Endothelial cell of umbilical vein (primary cell): ENCODE measurements at regions not wholly inside any gene's neighbourhood (a gene's known extent, or its start where the extent isn't known, plus 50 kb on each side); places are given as distances from the start of the nearest gene placed in this dataset.

Source experiments
- BruUV-seq: library from RNA; stranded (reverse); fragments of 400-500 nt; replicated peaks from 2 replicates; lab custom pipeline; 2021; lab: Mats Ljungman, UMichigan
- CTCF ChIA-PET: fragments of 300-600, 350-600 bp; sonication (Branson Sonifier 250); formaldehyde crosslinking; loops from one replicate; lab custom pipeline; 2021; ENCODE audit warnings: antibody characterized with exemption, inconsistent platforms; lab: Charles Lee
- POLR2A ChIA-PET: fragments of 300-600, 350-600 bp; sonication (Branson Sonifier 250); formaldehyde crosslinking; loops from one replicate; lab custom pipeline; 2021; ENCODE audit warnings: antibody characterized with exemption, inconsistent platforms; lab: Charles Lee
- DNase-seq: peaks from one replicate; pipeline ENCODE4 v3.0.0-alpha.2; 2011; ENCODE audit warnings: low read depth, low spot score
- FAIRE-seq: peaks from 2 replicates; lab custom pipeline; 2011; peaks lifted over from hg19 to GRCh38; lab: Jason Lieb, UNC
- H2AFZ ChIP-seq: 2 replicates; pipeline ENCODE4 v1.6.0; 2012; ENCODE audit warnings: low read depth, low read length, control low read depth, inconsistent platforms
- H3K27ac ChIP-seq: 2 replicates; pipeline ENCODE4 v1.5.1; 2011; ENCODE audit warnings: low read depth, mild to moderate bottlenecking, control low read depth, low read length, moderate library complexity; ENCODE audit not compliant: insufficient read depth
- H3K27me3 ChIP-seq, 2 experiments: 2 replicates each; pipeline versions ENCODE4 v1.6.0 to v1.6.1; 2011; ENCODE audit warnings: low read length in 2 of 2, mixed read lengths in 1 of 2; ENCODE audit not compliant: control insufficient read depth in 2 of 2, insufficient read depth in 2 of 2
- H3K36me3 ChIP-seq, 2 experiments: 2 replicates in 1 of 2; 3 replicates in 1 of 2; pipeline ENCODE4 v1.5.1; 2011; ENCODE audit warnings: low read length in 2 of 2, mild to moderate bottlenecking in 1 of 2, moderate library complexity in 1 of 2; ENCODE audit not compliant: control insufficient read depth in 2 of 2, insufficient read depth in 2 of 2; ENCODE audit errors: extremely low read depth in 1 of 2
- H3K4me1 ChIP-seq: 3 replicates; pipeline ENCODE4 v1.5.1; 2011; ENCODE audit warnings: mild to moderate bottlenecking, low read length; ENCODE audit not compliant: control insufficient read depth, insufficient read depth; ENCODE audit errors: extremely low read depth
- H3K4me2 ChIP-seq: 2 replicates; pipeline ENCODE4 v1.6.1; 2011; ENCODE audit warnings: low read length, control low read depth, mixed read lengths; ENCODE audit not compliant: insufficient read depth
- H3K4me3 ChIP-seq, 3 experiments: fragments of 200-600 bp in 1 of 3; sonication (generic), shearing (Covaris generic) in 1 of 3; replicated peaks in 1 of 3; 2 replicates each; pipeline ENCODE4 v1.5.1; 2011 to 2016; ENCODE audit warnings: control low read depth in 3 of 3, low read length in 3 of 3, mild to moderate bottlenecking in 2 of 3, inconsistent platforms in 1 of 3, low read depth in 1 of 3, moderate library complexity in 1 of 3; ENCODE audit not compliant: insufficient read depth in 1 of 3
- H3K79me2 ChIP-seq: 2 replicates; pipeline ENCODE4 v1.6.0; 2012; ENCODE audit warnings: low read length, inconsistent platforms; ENCODE audit not compliant: control insufficient read depth, insufficient read depth
- H3K9ac ChIP-seq: replicated peaks from 2 replicates; pipeline ENCODE3; 2011; ENCODE audit warnings: low read length, control low read depth; ENCODE audit not compliant: insufficient read depth; ENCODE audit errors: extremely low read depth
- H3K9me1 ChIP-seq: replicated peaks from 3 replicates; pipeline ENCODE4 v1.6.0; 2011; ENCODE audit warnings: mild to moderate bottlenecking, low read length; ENCODE audit not compliant: control insufficient read depth, insufficient read depth; ENCODE audit errors: extremely low read depth
- H3K9me3 ChIP-seq: replicated peaks from 2 replicates; pipeline ENCODE4 v1.5.1; 2012; ENCODE audit warnings: low read length, inconsistent platforms; ENCODE audit not compliant: control insufficient read depth, insufficient read depth
- H4K20me1 ChIP-seq: replicated peaks from 2 replicates; pipeline ENCODE3; 2011; ENCODE audit warnings: mild to moderate bottlenecking, low read length; ENCODE audit not compliant: control insufficient read depth, insufficient read depth; ENCODE audit errors: extremely low read depth
- EZH2 ChIP-seq: IDR thresholded peaks from 2 replicates; pipeline ENCODE4 v1.6.1; 2012; ENCODE audit warnings: borderline replicate concordance, low read depth, mild to moderate bottlenecking, moderate library complexity, low read length, inconsistent platforms; ENCODE audit not compliant: severe bottlenecking
- FOS ChIP-seq: IDR thresholded peaks from 2 replicates; pipeline ENCODE4 v1.6.1; 2011; ENCODE audit warnings: mild to moderate bottlenecking, low read length, moderate library complexity, borderline replicate concordance; ENCODE audit not compliant: insufficient read depth
- GATA2 ChIP-seq: IDR thresholded peaks from 2 replicates; pipeline ENCODE4 v1.7.0; 2011; ENCODE audit warnings: low read depth, mild to moderate bottlenecking, moderate library complexity, mixed read lengths, low read length; ENCODE audit not compliant: insufficient read length, insufficient read depth
- JUN ChIP-seq: IDR thresholded peaks from 2 replicates; pipeline ENCODE4 v1.6.1; 2011; ENCODE audit warnings: borderline replicate concordance, low read depth; ENCODE audit not compliant: insufficient read length, insufficient read depth
- MYC ChIP-seq: IDR thresholded peaks from one replicate; pipeline ENCODE4 v1.6.1; 2011; ENCODE audit warnings: mild to moderate bottlenecking, low read depth, low read length
- POLR2A ChIP-seq: IDR thresholded peaks from 2 replicates; pipeline ENCODE4 v1.6.1; 2012; ENCODE audit warnings: low read depth, mild to moderate bottlenecking, control low read depth, low read length
- POLR2AphosphoS5 ChIP-seq: IDR thresholded peaks from 2 replicates; pipeline ENCODE4 v1.6.1; 2012; ENCODE audit warnings: low read depth, mild to moderate bottlenecking, control low read depth, low read length, moderate library complexity; ENCODE audit not compliant: insufficient read depth
- dilution Hi-C: fragments of 300-500 bp; cut with MboI; formaldehyde crosslinking; loops from one replicate; pipeline ENCODE4 v1.15.0; 2019; ENCODE audit warnings: low sequenced_read_pairs; ENCODE audit not compliant: extremely low pct_ligation_motif_present
- intact Hi-C: fragments of 100-400 bp; cut with micrococcal nuclease; formaldehyde crosslinking; loops from one replicate; pipeline ENCODE4 v1.10.0; 2022
- TF ChIP-seq, protein P1 (sequence below): IDR thresholded peaks from 2 replicates; pipeline ENCODE4 v1.6.1; 2011; ENCODE audit not compliant: insufficient read depth, insufficient read length
- TF ChIP-seq, protein P2 (sequence below), 2 donors: IDR thresholded peaks; 1 replicate in 1 of 2; 2 replicates in 1 of 2; pipeline ENCODE4 v1.5.1; 2011; ENCODE audit warnings: low read length in 2 of 2, mild to moderate bottlenecking in 2 of 2, moderate library complexity in 2 of 2, control low read depth in 1 of 2, inconsistent platforms in 1 of 2, low read depth in 1 of 2; ENCODE audit not compliant: insufficient read depth in 1 of 2; ENCODE audit errors: extremely low read depth in 1 of 2

DNA sequence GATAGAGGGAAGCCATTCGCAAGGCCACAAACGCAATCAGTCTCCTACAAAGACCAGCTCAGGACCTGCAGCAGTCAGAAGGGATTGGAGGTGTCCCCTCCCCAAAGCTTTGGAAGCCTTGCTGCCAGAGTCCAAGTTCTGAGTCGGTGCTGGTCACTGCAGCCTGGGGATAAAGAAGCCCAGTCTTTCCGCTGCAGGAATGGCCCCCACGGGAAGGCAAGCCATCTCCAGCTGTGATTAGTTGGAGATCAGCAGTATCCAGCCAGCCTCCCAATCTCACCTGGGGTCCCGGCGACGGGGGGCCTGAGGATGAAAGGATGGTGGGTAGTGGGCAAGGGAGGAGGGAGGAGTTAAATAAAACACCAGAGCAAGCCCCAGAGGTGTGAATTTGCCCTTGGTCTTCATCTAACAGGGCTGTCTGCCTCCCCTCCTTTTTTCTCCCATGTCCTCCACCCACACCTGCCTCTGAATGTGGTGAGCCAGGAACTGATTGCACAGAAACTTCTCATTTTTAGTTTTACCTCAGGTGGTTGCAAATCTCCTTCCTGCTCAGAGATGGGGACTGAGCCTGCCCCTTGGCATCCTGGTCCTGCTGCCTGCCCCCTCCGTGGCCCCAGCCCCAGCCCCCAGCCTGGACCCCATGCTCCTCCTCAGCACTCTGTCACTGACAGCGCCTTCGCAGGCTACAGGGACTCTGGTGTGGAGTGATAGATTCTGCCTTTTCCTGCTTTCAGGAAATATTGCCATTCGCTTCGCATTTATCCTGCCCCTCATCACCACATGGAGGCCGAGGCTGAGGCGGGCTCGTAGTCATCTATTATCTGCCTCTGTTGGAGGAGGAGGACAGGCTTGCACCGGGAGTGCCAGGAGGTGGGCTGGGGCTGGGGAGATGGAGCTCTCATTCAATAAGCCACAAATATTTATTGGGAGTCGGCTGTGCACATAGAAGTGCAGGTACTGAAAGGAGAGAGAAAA is 262.9 kb upstream of the SDK2 start:
- H3K79me2 ChIP-seq: no peaks in the 10 kb centered on the region
- H3K9me3 ChIP-seq: no peaks in the 10 kb centered on the region
- no peaks in the 10 kb centered on the region for H3K4me1 ChIP-seq
- intact Hi-C loops: no loop called here
- CTCF ChIA-PET: no interaction called here
- H3K9ac ChIP-seq: no peak overlapping the region
- H3K27ac ChIP-seq: no peak overlapping the region
- no peaks in the 10 kb centered on the region for H4K20me1 ChIP-seq
- no TSS peak for BruUV-seq
- H2AFZ ChIP-seq: no peak overlapping the region
- FAIRE-seq (no peak), DNase-seq (no peak)
- no peak overlapping the region for H3K4me2 ChIP-seq
- dilution Hi-C loops: no loop called here
- H3K36me3 ChIP-seq: no peaks in the 10 kb centered on the region
- POLR2A ChIA-PET: no interaction called here
- no peaks in the 10 kb centered on the region for H3K27me3 ChIP-seq
- no peaks in the 10 kb centered on the region for H3K9me1 ChIP-seq
- TF ChIP-seq, protein P1, sequence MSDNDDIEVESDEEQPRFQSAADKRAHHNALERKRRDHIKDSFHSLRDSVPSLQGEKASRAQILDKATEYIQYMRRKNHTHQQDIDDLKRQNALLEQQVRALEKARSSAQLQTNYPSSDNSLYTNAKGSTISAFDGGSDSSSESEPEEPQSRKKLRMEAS: no peak
- TF ChIP-seq MYC (no peak), GATA2 (no peak), POLR2A (no peak), FOS (no peak), JUN (no peak), EZH2 (no peak), POLR2AphosphoS5 (no peak)
- TF ChIP-seq, protein P2, sequence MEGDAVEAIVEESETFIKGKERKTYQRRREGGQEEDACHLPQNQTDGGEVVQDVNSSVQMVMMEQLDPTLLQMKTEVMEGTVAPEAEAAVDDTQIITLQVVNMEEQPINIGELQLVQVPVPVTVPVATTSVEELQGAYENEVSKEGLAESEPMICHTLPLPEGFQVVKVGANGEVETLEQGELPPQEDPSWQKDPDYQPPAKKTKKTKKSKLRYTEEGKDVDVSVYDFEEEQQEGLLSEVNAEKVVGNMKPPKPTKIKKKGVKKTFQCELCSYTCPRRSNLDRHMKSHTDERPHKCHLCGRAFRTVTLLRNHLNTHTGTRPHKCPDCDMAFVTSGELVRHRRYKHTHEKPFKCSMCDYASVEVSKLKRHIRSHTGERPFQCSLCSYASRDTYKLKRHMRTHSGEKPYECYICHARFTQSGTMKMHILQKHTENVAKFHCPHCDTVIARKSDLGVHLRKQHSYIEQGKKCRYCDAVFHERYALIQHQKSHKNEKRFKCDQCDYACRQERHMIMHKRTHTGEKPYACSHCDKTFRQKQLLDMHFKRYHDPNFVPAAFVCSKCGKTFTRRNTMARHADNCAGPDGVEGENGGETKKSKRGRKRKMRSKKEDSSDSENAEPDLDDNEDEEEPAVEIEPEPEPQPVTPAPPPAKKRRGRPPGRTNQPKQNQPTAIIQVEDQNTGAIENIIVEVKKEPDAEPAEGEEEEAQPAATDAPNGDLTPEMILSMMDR (IDR thresholded peaks at IDR 0.05; ENCODE audit: extremely low read depth in 1 of 2, insufficient read depth in 1 of 2, low read depth in 1 of 2, low read length in 2 of 2): no peak
- no peak overlapping the region for H3K4me3 ChIP-seq
